ENCODE measurements at regions not wholly inside any gene's neighbourhood (a gene's known extent, or its start where the extent isn't known, plus 50 kb on each side); places are given as distances from the start of the nearest gene placed in this dataset.
A peak's percentile ranks its signal among the peaks of the same experiment; 100 is the strongest.

- no peak overlapping the region for H3K27ac ChIP-seq
- TF ChIP-seq ZFX (IDR thresholded peaks at IDR 0.05) (no peak), CTCF (conservative IDR thresholded peaks at IDR 0.05) (no peak)
Measured at GRCh38 chr6:165899611-165900010, 236.6 kb upstream of the PDE10A start.

GRCh38 chr6:165895421-165896165 lies 232.6 kb upstream of the PDE10A start:
- TF ChIP-seq ZFX (IDR thresholded peaks at IDR 0.05) (no peak), CTCF (conservative IDR thresholded peaks at IDR 0.05) (no peak)
- H3K27ac ChIP-seq: no peak overlapping the region

GRCh38 chr6:165894171-165894825 lies 231.3 kb upstream of the PDE10A start:
- TF ChIP-seq CTCF (conservative IDR thresholded peaks at IDR 0.05) (no peak), ZFX (IDR thresholded peaks at IDR 0.05) (no peak)
- H3K27ac ChIP-seq: no peak overlapping the region

- no peak overlapping the region for H3K27ac ChIP-seq
- TF ChIP-seq ZFX (IDR thresholded peaks at IDR 0.05): no peak
- no peak for TF ChIP-seq CTCF (conservative IDR thresholded peaks at IDR 0.05)
Measured at GRCh38 chr6:165893431-165893830, 230.4 kb upstream of the PDE10A start.

GRCh38 chr6:165891320-165891719 lies 228.3 kb upstream of the PDE10A start:
- H3K27ac ChIP-seq: no peak overlapping the region
- TF ChIP-seq ZFX (IDR thresholded peaks at IDR 0.05) (no peak), CTCF (conservative IDR thresholded peaks at IDR 0.05) (no peak; the same call in 1 of the 2 replicates)

- no peak for TF ChIP-seq ZFX (IDR thresholded peaks at IDR 0.05)
- TF ChIP-seq CTCF (conservative IDR thresholded peaks at IDR 0.05): peak; percentile 41
- H3K27ac ChIP-seq: no peak overlapping the region
Measured at GRCh38 chr6:165890404-165890735, 227.3 kb upstream of the PDE10A start.

- TF ChIP-seq CTCF (conservative IDR thresholded peaks at IDR 0.05): peak; percentile 75
- TF ChIP-seq ZFX (IDR thresholded peaks at IDR 0.05): no peak
- H3K27ac ChIP-seq: no peak overlapping the region
Measured at GRCh38 chr6:165889636-165890403, 226.8 kb upstream of the PDE10A start.
